Rectal smooth muscle tissue (tissue), 1 donor: ENCODE measurements at regions not wholly inside any gene's neighbourhood (a gene's known extent, or its start where the extent isn't known, plus 50 kb on each side); places are given as distances from the start of the nearest gene placed in this dataset.
"Not testable (repeated sequence)": the region's sequence is repeated elsewhere in the genome, so short reads cannot be mapped to it uniquely, and the experiment has no call there.

Source experiments
- H3K27ac ChIP-seq: one replicate; pipeline ENCODE4 v1.7.0; 2013; ENCODE audit warnings: low read depth, low read length, inconsistent platforms
- H3K27me3 ChIP-seq: one replicate; pipeline ENCODE4 v1.7.0; 2013; ENCODE audit warnings: low read length; ENCODE audit not compliant: control insufficient read depth, insufficient read depth
- H3K36me3 ChIP-seq: one replicate; pipeline ENCODE4 v1.7.0; 2013; ENCODE audit warnings: low read length; ENCODE audit not compliant: control insufficient read depth, insufficient read depth
- H3K4me1 ChIP-seq: one replicate; pipeline ENCODE4 v1.7.0; 2013; ENCODE audit warnings: low read length; ENCODE audit not compliant: control insufficient read depth, insufficient read depth
- H3K4me3 ChIP-seq: one replicate; pipeline ENCODE4 v1.7.0; 2013; ENCODE audit warnings: low read length
- H3K9ac ChIP-seq: one replicate; pipeline ENCODE4 v1.7.0; 2013; ENCODE audit warnings: low read length

GRCh38 chr5:125092138-125092537 is 345.7 kb upstream of the ZNF608 start:
- not testable (repeated sequence) for H3K27ac ChIP-seq, H3K4me1 ChIP-seq, H3K27me3 ChIP-seq, H3K36me3 ChIP-seq, H3K9ac ChIP-seq, H3K4me3 ChIP-seq

- H3K36me3 ChIP-seq: no peaks in the 10 kb centered on the region
- no peaks in the 10 kb centered on the region for H3K4me1 ChIP-seq
- H3K9ac ChIP-seq: no peak overlapping the region
- H3K4me3 ChIP-seq: no peak overlapping the region
- H3K27me3 ChIP-seq: no peaks in the 10 kb centered on the region
- no peak overlapping the region for H3K27ac ChIP-seq
Measured at GRCh38 chr5:125093776-125094175, 347.3 kb upstream of the ZNF608 start.

GRCh38 chr5:125100342-125100741 is 353.9 kb upstream of the ZNF608 start:
- H3K4me1 ChIP-seq: no peaks in the 10 kb centered on the region
- no peaks in the 10 kb centered on the region for H3K36me3 ChIP-seq
- no peak overlapping the region for H3K4me3 ChIP-seq
- no peaks in the 10 kb centered on the region for H3K27me3 ChIP-seq
- H3K9ac ChIP-seq: no peak overlapping the region
- no peak overlapping the region for H3K27ac ChIP-seq

- H3K4me3 ChIP-seq: no peak overlapping the region
- H3K27ac ChIP-seq: no peak overlapping the region
- H3K36me3 ChIP-seq: no peaks in the 10 kb centered on the region
- no peaks in the 10 kb centered on the region for H3K27me3 ChIP-seq
- no peaks in the 10 kb centered on the region for H3K4me1 ChIP-seq
- no peak overlapping the region for H3K9ac ChIP-seq
Measured at GRCh38 chr5:125100951-125101350, 354.5 kb upstream of the ZNF608 start.

GRCh38 chr5:125103459-125103858 is 357.0 kb upstream of the ZNF608 start:
- Histone ChIP-seq H3K4me1 (no peaks in the 10 kb centered on the region), H3K9ac (no peak overlapping the region), H3K36me3 (no peaks in the 10 kb centered on the region), H3K27ac (no peak overlapping the region), H3K27me3 (no peaks in the 10 kb centered on the region), H3K4me3 (no peak overlapping the region)

GRCh38 chr5:125106271-125106670 is 359.8 kb upstream of the ZNF608 start:
- H3K27me3 ChIP-seq: no peaks in the 10 kb centered on the region
- no peak overlapping the region for H3K9ac ChIP-seq
- H3K4me3 ChIP-seq: no peak overlapping the region
- H3K36me3 ChIP-seq: no peaks in the 10 kb centered on the region
- H3K4me1 ChIP-seq: no peaks in the 10 kb centered on the region
- no peak overlapping the region for H3K27ac ChIP-seq

- H3K27me3 ChIP-seq: no peaks in the 10 kb centered on the region
Measured at GRCh38 chr5:125106881-125107280, 360.4 kb upstream of the ZNF608 start.

GRCh38 chr5:125109293-125109692 is 362.9 kb upstream of the ZNF608 start:
- H3K36me3 ChIP-seq: no peaks in the 10 kb centered on the region

More at GRCh38 chr5:125106881-125107280, 360.4 kb upstream of the ZNF608 start:
- H3K36me3 ChIP-seq: no peaks in the 10 kb centered on the region
- H3K27ac ChIP-seq: no peak overlapping the region
- H3K9ac ChIP-seq: no peak overlapping the region
- no peaks in the 10 kb centered on the region for H3K4me1 ChIP-seq
- H3K4me3 ChIP-seq: no peak overlapping the region

GRCh38 chr5:125109816-125110215 is 363.4 kb upstream of the ZNF608 start:
- no peaks in the 10 kb centered on the region for H3K4me1 ChIP-seq
- H3K27ac ChIP-seq: no peak overlapping the region
- no peak overlapping the region for H3K4me3 ChIP-seq
- no peaks in the 10 kb centered on the region for H3K27me3 ChIP-seq
- no peak overlapping the region for H3K9ac ChIP-seq
- H3K36me3 ChIP-seq: no peaks in the 10 kb centered on the region

More at GRCh38 chr5:125109293-125109692, 362.9 kb upstream of the ZNF608 start:
- H3K27me3 ChIP-seq: no peaks in the 10 kb centered on the region
- no peak overlapping the region for H3K9ac ChIP-seq
- no peak overlapping the region for H3K27ac ChIP-seq
- H3K4me3 ChIP-seq: no peak overlapping the region
- no peaks in the 10 kb centered on the region for H3K4me1 ChIP-seq

- H3K27me3 ChIP-seq: no peaks in the 10 kb centered on the region
- no peaks in the 10 kb centered on the region for H3K36me3 ChIP-seq
- no peak overlapping the region for H3K27ac ChIP-seq
- H3K4me1 ChIP-seq: no peaks in the 10 kb centered on the region
- H3K9ac ChIP-seq: no peak overlapping the region
- H3K4me3 ChIP-seq: no peak overlapping the region
Measured at GRCh38 chr5:125112196-125112595, 365.8 kb upstream of the ZNF608 start.

GRCh38 chr5:125113328-125113727 is 366.9 kb upstream of the ZNF608 start:
- H3K9ac ChIP-seq: no peak overlapping the region
- no peaks in the 10 kb centered on the region for H3K27me3 ChIP-seq
- no peaks in the 10 kb centered on the region for H3K4me1 ChIP-seq
- no peak overlapping the region for H3K4me3 ChIP-seq
- H3K27ac ChIP-seq: no peak overlapping the region
- H3K36me3 ChIP-seq: no peaks in the 10 kb centered on the region

- Histone ChIP-seq H3K9ac (no peak overlapping the region), H3K27me3 (no peaks in the 10 kb centered on the region), H3K4me3 (no peak overlapping the region), H3K27ac (no peak overlapping the region), H3K4me1 (no peaks in the 10 kb centered on the region), H3K36me3 (no peaks in the 10 kb centered on the region)
Measured at GRCh38 chr5:125115195-125115525, 368.7 kb upstream of the ZNF608 start.

- no peaks in the 10 kb centered on the region for H3K36me3 ChIP-seq
- H3K9ac ChIP-seq: no peak overlapping the region
- H3K27ac ChIP-seq: no peak overlapping the region
- no peaks in the 10 kb centered on the region for H3K4me1 ChIP-seq
- no peaks in the 10 kb centered on the region for H3K27me3 ChIP-seq
- H3K4me3 ChIP-seq: no peak overlapping the region
Measured at GRCh38 chr5:125117566-125117965, 371.1 kb upstream of the ZNF608 start.
